GM12892 (cell line): ENCODE measurements at regions not wholly inside any gene's neighbourhood (a gene's known extent, or its start where the extent isn't known, plus 50 kb on each side); places are given as distances from the start of the nearest gene placed in this dataset.

Source experiments
- POLR2A ChIP-seq: IDR thresholded peaks from 2 replicates; pipeline ENCODE4 v1.6.1; 2011; ENCODE audit warnings: low read depth, low read length, control low read depth
- POLR2AphosphoS5 ChIP-seq: IDR thresholded peaks from 2 replicates; pipeline ENCODE4 v1.6.1; 2011; ENCODE audit warnings: low read depth, low read length, control low read depth

DNA sequence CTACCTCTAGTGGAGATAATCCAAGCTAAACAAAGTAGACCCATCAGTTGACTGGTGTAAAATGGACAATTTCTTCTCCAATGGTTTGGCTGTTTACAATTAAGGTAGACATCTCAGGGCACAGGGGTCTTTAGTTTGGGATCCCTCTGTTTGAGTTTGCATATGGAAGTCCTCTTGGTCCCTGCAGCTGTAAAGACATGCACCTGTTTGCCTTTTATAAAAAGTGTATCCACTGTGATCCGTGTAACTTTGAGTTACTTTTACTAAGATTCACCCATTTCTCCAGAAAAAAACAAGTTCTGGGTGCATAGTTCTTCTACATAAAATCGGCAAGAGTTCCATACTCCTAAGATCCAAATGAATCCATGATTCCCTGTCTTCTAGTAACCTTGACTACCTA is 374.7 kb upstream of the ADAMTS16 start:
- TF ChIP-seq POLR2A (no peak), POLR2AphosphoS5 (no peak)
